GM23338 (cell line): ENCODE measurements at regions not wholly inside any gene's neighbourhood (a gene's known extent, or its start where the extent isn't known, plus 50 kb on each side); places are given as distances from the start of the nearest gene placed in this dataset.

Source experiments
- ATAC-seq: fragments of 200-7000 bp; cut with Tn5 transposase; 3 replicates; pipeline ENCODE4 v1.9.1; 2020
- DNase-seq: peaks from one replicate; pipeline ENCODE4 v3.0.0-alpha.2; 2015; ENCODE audit warnings: low spot score
- H2AFZ ChIP-seq: fragments of 200-600 bp; sonication (generic); 2 replicates; pipeline ENCODE4 v1.8.0; 2016; ENCODE audit warnings: antibody characterized with exemption, mild to moderate bottlenecking, moderate library complexity
- H3F3A ChIP-seq: fragments of 200-600 bp; sonication (generic); replicated peaks from 2 replicates; pipeline ENCODE4 v1.8.0; 2017; ENCODE audit warnings: antibody characterized with exemption, mixed run types, low read depth
- H3K27ac ChIP-seq: fragments of 200-600 bp; sonication (generic); 2 replicates; pipeline ENCODE4 v1.6.1; 2016; ENCODE audit warnings: low read depth
- H3K27me3 ChIP-seq: fragments of 200-600 bp; sonication (generic); 2 replicates; pipeline ENCODE4 v1.8.0; 2016; ENCODE audit warnings: mild to moderate bottlenecking, mixed run types, moderate library complexity; ENCODE audit not compliant: insufficient read depth
- H3K36me3 ChIP-seq: fragments of 200-600 bp; sonication (generic); 2 replicates; pipeline ENCODE4 v1.8.0; 2016; ENCODE audit warnings: mild to moderate bottlenecking; ENCODE audit not compliant: insufficient read depth
- H3K4me1 ChIP-seq: fragments of 200-600 bp; sonication (generic); 2 replicates; pipeline ENCODE4 v1.8.0; 2016; ENCODE audit warnings: mild to moderate bottlenecking, moderate library complexity; ENCODE audit not compliant: insufficient read depth
- H3K4me2 ChIP-seq: fragments of 200-600 bp; sonication (generic); 2 replicates; pipeline ENCODE4 v1.7.1; 2017; ENCODE audit warnings: mixed run types
- H3K4me3 ChIP-seq: fragments of 200-600 bp; sonication (generic); 2 replicates; pipeline ENCODE4 v1.6.1; 2016; ENCODE audit warnings: mixed run types
- H3K79me2 ChIP-seq: fragments of 200-600 bp; sonication (generic); replicated peaks from 2 replicates; pipeline ENCODE4 v1.8.0; 2017; ENCODE audit warnings: mild to moderate bottlenecking; ENCODE audit not compliant: insufficient read depth
- H3K9me2 ChIP-seq: fragments of 200-600 bp; sonication (generic); 2 replicates; pipeline ENCODE4 v1.8.0; 2017; ENCODE audit not compliant: insufficient read depth
- H4K20me1 ChIP-seq: fragments of 200-600 bp; sonication (generic); replicated peaks from 2 replicates; pipeline ENCODE4 v1.8.0; 2017; ENCODE audit warnings: mild to moderate bottlenecking; ENCODE audit not compliant: insufficient read depth
- H3K27ac Mint-ChIP-seq: 2 replicates; pipeline ENCODE4 v1.8.0; 2020; ENCODE audit warnings: inconsistent platforms, mild to moderate bottlenecking, moderate library complexity, mixed read lengths
- H3K27me3 Mint-ChIP-seq: 3 replicates; pipeline ENCODE4 v1.8.0; 2022; ENCODE audit warnings: low read depth, mild to moderate bottlenecking, moderate library complexity, mixed read lengths, inconsistent platforms; ENCODE audit not compliant: insufficient read depth, poor library complexity
- H3K36me3 Mint-ChIP-seq: 3 replicates; pipeline ENCODE4 v1.8.0; 2021; ENCODE audit warnings: low read depth, mild to moderate bottlenecking, inconsistent platforms, moderate library complexity, mixed read lengths
- H3K4me1 Mint-ChIP-seq: 3 replicates; pipeline ENCODE4 v1.8.0; 2020; ENCODE audit warnings: mild to moderate bottlenecking, inconsistent platforms, mixed read lengths
- H3K4me3 Mint-ChIP-seq: 3 replicates; pipeline ENCODE4 v1.8.0; 2021; ENCODE audit warnings: moderate library complexity, mild to moderate bottlenecking, inconsistent platforms, mixed read lengths
- H3K9me3 Mint-ChIP-seq: 3 replicates; pipeline ENCODE4 v1.8.0; 2020; ENCODE audit warnings: moderate library complexity, mild to moderate bottlenecking, inconsistent platforms, mixed read lengths
- CREB1 ChIP-seq: fragments of 250-450 bp; sonication (Bioruptor Pico); IDR thresholded peaks from 2 replicates; pipeline ENCODE4 v1.5.0; 2020; ENCODE audit warnings: low read depth, mild to moderate bottlenecking, moderate library complexity
- CTCF ChIP-seq, 2 experiments: fragments of 200-600 bp in 1 of 2; sonication (generic) in 1 of 2; conservative IDR thresholded peaks; 2 replicates each; pipeline versions ENCODE4 v1.5.1 to v1.6.1; 2016 to 2017; ENCODE audit warnings: antibody characterized with exemption in 2 of 2, low read depth in 2 of 2, mild to moderate bottlenecking in 2 of 2, moderate library complexity in 1 of 2
- ETS1 ChIP-seq: IDR thresholded peaks from 2 replicates; pipeline ENCODE4 v1.6.1; 2016; ENCODE audit warnings: antibody characterized with exemption
- EZH2 ChIP-seq: fragments of 200-600 bp; sonication (generic); IDR thresholded peaks from one replicate; pipeline ENCODE4 v1.8.0; 2017; ENCODE audit warnings: antibody characterized with exemption, mild to moderate bottlenecking, low read depth; ENCODE audit not compliant: unreplicated experiment
- EZH2phosphoT487 ChIP-seq: fragments of 200-600 bp; sonication (generic); IDR thresholded peaks from one replicate; pipeline ENCODE4 v1.8.1; 2018; ENCODE audit warnings: antibody characterized with exemption; ENCODE audit not compliant: unreplicated experiment
- JUNB ChIP-seq: IDR thresholded peaks from one replicate; pipeline ENCODE4 v1.6.1; 2016; ENCODE audit warnings: antibody characterized with exemption; ENCODE audit not compliant: unreplicated experiment
- NANOG ChIP-seq: IDR thresholded peaks from 2 replicates; pipeline ENCODE4 v1.6.1; 2016; ENCODE audit warnings: antibody characterized with exemption, borderline replicate concordance
- POLR2AphosphoS5 ChIP-seq: IDR thresholded peaks from 2 replicates; pipeline ENCODE4 v1.6.1; 2016; ENCODE audit warnings: antibody characterized with exemption, low read depth
- STAT1 ChIP-seq: IDR thresholded peaks from one replicate; pipeline ENCODE4 v1.6.1; 2016; ENCODE audit warnings: antibody characterized with exemption; ENCODE audit not compliant: unreplicated experiment
- ZNF114 ChIP-seq: fragments of 250-450 bp; sonication (Bioruptor Pico); IDR thresholded peaks from 2 replicates; pipeline ENCODE4 v1.5.0; 2020; ENCODE audit warnings: mild to moderate bottlenecking, moderate library complexity
- ZNF331 ChIP-seq: fragments of 250-450 bp; sonication (Bioruptor Pico); IDR thresholded peaks from 2 replicates; pipeline ENCODE4 v1.5.0; 2020; ENCODE audit warnings: low read depth, mild to moderate bottlenecking, moderate library complexity
- ZNF462 ChIP-seq: fragments of 250-450 bp; sonication (Bioruptor Pico); IDR thresholded peaks from 2 replicates; pipeline ENCODE4 v1.5.0; 2020; ENCODE audit warnings: mild to moderate bottlenecking, moderate library complexity
- TF ChIP-seq, protein P1 (sequence below): IDR thresholded peaks from one replicate; pipeline ENCODE4 v1.6.1; 2018; ENCODE audit warnings: antibody characterized with exemption; ENCODE audit not compliant: unreplicated experiment

- Mint-ChIP-seq H3K9me3 (peaks cover 10% of the 10 kb centered on the region; the same call in 1 of the 3 replicates), H3K27me3 (peaks cover 3% of the 10 kb centered on the region), H3K4me1 (peaks cover 46% of the 10 kb centered on the region), H3K36me3 (peaks cover 8% of the 10 kb centered on the region; the same call in 1 of the 3 replicates), H3K4me3 (no peak overlapping the region), H3K27ac (no peak overlapping the region)
- DNase-seq: peak; percentile 6
- Histone ChIP-seq H3F3A (no peaks in the 10 kb centered on the region), H3K4me1 (peaks cover 29% of the 10 kb centered on the region), H3K36me3 (no peaks in the 10 kb centered on the region), H3K79me2 (no peaks in the 10 kb centered on the region), H4K20me1 (no peaks in the 10 kb centered on the region), H2AFZ (no peak overlapping the region), H3K27ac (no peak overlapping the region), H3K27me3 (no peaks in the 10 kb centered on the region), H3K9me2 (peaks cover 10% of the 10 kb centered on the region; the same call in 1 of the 2 replicates), H3K4me2 (peak overlapping the region; percentile 60), H3K4me3 (peak overlapping the region; percentile 15; the same call in 1 of the 2 replicates)
- TF ChIP-seq ZNF331 (no peak), POLR2AphosphoS5 (no peak), ZNF462 (CRISPR knock-in tag) (no peak), NANOG (no peak), EZH2phosphoT487 (no peak), STAT1 (no peak), CREB1 (CRISPR knock-in tag) (no peak), ZNF114 (CRISPR knock-in tag) (no peak), ETS1 (no peak), CTCF (conservative IDR thresholded peaks at IDR 0.05; ENCODE audit: low read depth in 2 of 2) (no peak), EZH2 (no peak), JUNB (no peak)
- TF ChIP-seq, protein P1, sequence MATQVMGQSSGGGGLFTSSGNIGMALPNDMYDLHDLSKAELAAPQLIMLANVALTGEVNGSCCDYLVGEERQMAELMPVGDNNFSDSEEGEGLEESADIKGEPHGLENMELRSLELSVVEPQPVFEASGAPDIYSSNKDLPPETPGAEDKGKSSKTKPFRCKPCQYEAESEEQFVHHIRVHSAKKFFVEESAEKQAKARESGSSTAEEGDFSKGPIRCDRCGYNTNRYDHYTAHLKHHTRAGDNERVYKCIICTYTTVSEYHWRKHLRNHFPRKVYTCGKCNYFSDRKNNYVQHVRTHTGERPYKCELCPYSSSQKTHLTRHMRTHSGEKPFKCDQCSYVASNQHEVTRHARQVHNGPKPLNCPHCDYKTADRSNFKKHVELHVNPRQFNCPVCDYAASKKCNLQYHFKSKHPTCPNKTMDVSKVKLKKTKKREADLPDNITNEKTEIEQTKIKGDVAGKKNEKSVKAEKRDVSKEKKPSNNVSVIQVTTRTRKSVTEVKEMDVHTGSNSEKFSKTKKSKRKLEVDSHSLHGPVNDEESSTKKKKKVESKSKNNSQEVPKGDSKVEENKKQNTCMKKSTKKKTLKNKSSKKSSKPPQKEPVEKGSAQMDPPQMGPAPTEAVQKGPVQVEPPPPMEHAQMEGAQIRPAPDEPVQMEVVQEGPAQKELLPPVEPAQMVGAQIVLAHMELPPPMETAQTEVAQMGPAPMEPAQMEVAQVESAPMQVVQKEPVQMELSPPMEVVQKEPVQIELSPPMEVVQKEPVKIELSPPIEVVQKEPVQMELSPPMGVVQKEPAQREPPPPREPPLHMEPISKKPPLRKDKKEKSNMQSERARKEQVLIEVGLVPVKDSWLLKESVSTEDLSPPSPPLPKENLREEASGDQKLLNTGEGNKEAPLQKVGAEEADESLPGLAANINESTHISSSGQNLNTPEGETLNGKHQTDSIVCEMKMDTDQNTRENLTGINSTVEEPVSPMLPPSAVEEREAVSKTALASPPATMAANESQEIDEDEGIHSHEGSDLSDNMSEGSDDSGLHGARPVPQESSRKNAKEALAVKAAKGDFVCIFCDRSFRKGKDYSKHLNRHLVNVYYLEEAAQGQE: no peak
- no peak for ATAC-seq
Observed at GRCh38 chr2:19460761-19461160, 102.3 kb upstream of the OSR1 start.
